Right ventricle myocardium superior (tissue), 1 donor: ENCODE measurements at regions not wholly inside any gene's neighbourhood (a gene's known extent, or its start where the extent isn't known, plus 50 kb on each side); places are given as distances from the start of the nearest gene placed in this dataset.

Source experiments
- ATAC-seq: fragments of 200-7000 bp; cut with Tn5 transposase; one replicate; pipeline ENCODE4 v1.9.1; 2020; ENCODE audit warnings: mild to moderate bottlenecking; ENCODE audit not compliant: poor library complexity
- DNase-seq: peaks from one replicate; pipeline ENCODE4 v3.0.0-alpha.2; 2020
- intact Hi-C: fragments of 100-400 bp; cut with DNase I; formaldehyde crosslinking; loops from one replicate; pipeline ENCODE4 v1.11.2; 2022
- donor health status: DM: no; HTN: yes; CAD: no; lungs with severe emphysema.

GRCh38 chr13:107874456-107874855, 340.9 kb downstream of the LIG4 start:
- no peak for DNase-seq
- intact Hi-C loops: no loop called here
- ATAC-seq: no peak

GRCh38 chr13:107873926-107874325, 341.4 kb downstream of the LIG4 start:
- intact Hi-C loops: no loop called here
- DNase-seq: no peak
- ATAC-seq: no peak

GRCh38 chr13:107870400-107870799, 344.9 kb downstream of the LIG4 start:
- no peak for DNase-seq
- intact Hi-C loops: no loop called here
- no peak for ATAC-seq

GRCh38 chr13:107867701-107868661, 347.4 kb downstream of the LIG4 start:
- ATAC-seq (no peak), DNase-seq (no peak)
- intact Hi-C loops: no loop called here

- DNase-seq: no peak
- intact Hi-C loops: no loop called here
- ATAC-seq: no peak
These were observed 348.3 kb downstream of the LIG4 start for GRCh38 chr13:107866941-107867623.

- ATAC-seq (no peak), DNase-seq (no peak)
- intact Hi-C loops: no loop called here
These were observed 349.1 kb downstream of the LIG4 start for GRCh38 chr13:107866032-107866940.

GRCh38 chr13:107865643-107866031, 349.7 kb downstream of the LIG4 start:
- no peak for DNase-seq
- ATAC-seq: no peak

GRCh38 chr13:107865318-107865575, 350.1 kb downstream of the LIG4 start:
- intact Hi-C loops: no loop called here
- DNase-seq (no peak), ATAC-seq (no peak)

More at GRCh38 chr13:107865643-107866031, 349.7 kb downstream of the LIG4 start:
- intact Hi-C loops: no loop called here

GRCh38 chr13:107864543-107865317, 350.6 kb downstream of the LIG4 start:
- intact Hi-C loops: no loop called here
- DNase-seq (no peak), ATAC-seq (no peak)

- no peak for ATAC-seq
- no peak for DNase-seq
- intact Hi-C loops: no loop called here
These were observed 355.1 kb downstream of the LIG4 start for GRCh38 chr13:107860284-107860683.

GRCh38 chr13:107854880-107855279, 360.5 kb downstream of the LIG4 start:
- intact Hi-C loops: no loop called here
- no peak for DNase-seq
- ATAC-seq: no peak

- ATAC-seq (no peak), DNase-seq (no peak)
- intact Hi-C loops: no loop called here
These were observed 363.3 kb downstream of the LIG4 start for GRCh38 chr13:107852072-107852471.

GRCh38 chr13:107851670-107852069, 363.7 kb downstream of the LIG4 start:
- DNase-seq (no peak), ATAC-seq (no peak)
- intact Hi-C loops: no loop called here

GRCh38 chr13:107847406-107847805, 367.9 kb downstream of the LIG4 start:
- ATAC-seq (no peak), DNase-seq (no peak)
- intact Hi-C loops: no loop called here

- intact Hi-C loops: no loop called here
- ATAC-seq: no peak
- no peak for DNase-seq
These were observed 368.7 kb downstream of the LIG4 start for GRCh38 chr13:107846642-107847041.

GRCh38 chr13:107845911-107846310, 369.4 kb downstream of the LIG4 start:
- DNase-seq (no peak), ATAC-seq (no peak)
- intact Hi-C loops: no loop called here

- intact Hi-C loops: no loop called here
- ATAC-seq (no peak), DNase-seq (no peak)
These were observed 371.7 kb downstream of the LIG4 start for GRCh38 chr13:107843681-107844080.

GRCh38 chr13:107843281-107843680, 372.1 kb downstream of the LIG4 start:
- intact Hi-C loops: no loop called here
- ATAC-seq: no peak
- DNase-seq: no peak
